Panc1 (cell line): ENCODE measurements at regions not wholly inside any gene's neighbourhood (a gene's known extent, or its start where the extent isn't known, plus 50 kb on each side); places are given as distances from the start of the nearest gene placed in this dataset.

Source experiments
- CTCF ChIP-seq: fragments of 450-650 bp; IDR thresholded peaks from 2 replicates; pipeline ENCODE4 v1.5.1; 2017; ENCODE audit warnings: mild to moderate bottlenecking
- POLR2AphosphoS5 ChIP-seq: IDR thresholded peaks from 2 replicates; pipeline ENCODE4 v1.6.1; 2012; ENCODE audit warnings: mild to moderate bottlenecking, low read depth, low read length, moderate library complexity
- SIN3A ChIP-seq: IDR thresholded peaks from 2 replicates; pipeline ENCODE4 v1.6.1; 2012; ENCODE audit warnings: low read depth, mild to moderate bottlenecking, low read length, moderate library complexity, borderline replicate concordance; ENCODE audit not compliant: insufficient read depth
- TCF7L2 ChIP-seq: IDR thresholded peaks from 2 replicates; pipeline ENCODE4 v1.6.1; 2011; ENCODE audit warnings: mild to moderate bottlenecking, low read depth, low read length, inconsistent platforms
- TF ChIP-seq, protein P1 (sequence below), 2 experiments: IDR thresholded peaks; 2 replicates each; pipeline ENCODE4 v1.6.1; 2011 to 2012; ENCODE audit warnings: low read depth in 2 of 2, control low read depth in 1 of 2, low read length in 1 of 2, mild to moderate bottlenecking in 1 of 2, moderate library complexity in 1 of 2; ENCODE audit not compliant: insufficient read depth in 1 of 2

DNA sequence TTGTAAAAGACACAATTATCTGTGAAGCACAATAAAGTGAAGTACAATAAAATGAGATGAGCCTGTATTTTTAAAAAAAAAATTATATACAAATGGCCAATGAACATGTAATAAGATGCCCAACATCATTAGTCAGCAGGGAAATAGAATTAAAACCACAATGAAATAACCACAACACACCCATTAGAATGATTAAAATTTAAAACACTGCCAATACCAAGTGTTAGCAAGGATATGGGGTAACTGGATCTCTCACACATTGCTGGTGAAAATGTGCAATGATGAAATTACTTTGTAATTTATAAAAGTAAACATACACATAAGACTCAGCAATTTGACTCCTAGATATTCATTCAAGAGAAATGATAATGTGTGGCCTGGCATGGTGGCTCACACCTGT, 62.8 kb downstream of the SHOC1 start:
- TF ChIP-seq POLR2AphosphoS5, result no peak
- no peak for TF ChIP-seq CTCF
- TF ChIP-seq, protein P1, sequence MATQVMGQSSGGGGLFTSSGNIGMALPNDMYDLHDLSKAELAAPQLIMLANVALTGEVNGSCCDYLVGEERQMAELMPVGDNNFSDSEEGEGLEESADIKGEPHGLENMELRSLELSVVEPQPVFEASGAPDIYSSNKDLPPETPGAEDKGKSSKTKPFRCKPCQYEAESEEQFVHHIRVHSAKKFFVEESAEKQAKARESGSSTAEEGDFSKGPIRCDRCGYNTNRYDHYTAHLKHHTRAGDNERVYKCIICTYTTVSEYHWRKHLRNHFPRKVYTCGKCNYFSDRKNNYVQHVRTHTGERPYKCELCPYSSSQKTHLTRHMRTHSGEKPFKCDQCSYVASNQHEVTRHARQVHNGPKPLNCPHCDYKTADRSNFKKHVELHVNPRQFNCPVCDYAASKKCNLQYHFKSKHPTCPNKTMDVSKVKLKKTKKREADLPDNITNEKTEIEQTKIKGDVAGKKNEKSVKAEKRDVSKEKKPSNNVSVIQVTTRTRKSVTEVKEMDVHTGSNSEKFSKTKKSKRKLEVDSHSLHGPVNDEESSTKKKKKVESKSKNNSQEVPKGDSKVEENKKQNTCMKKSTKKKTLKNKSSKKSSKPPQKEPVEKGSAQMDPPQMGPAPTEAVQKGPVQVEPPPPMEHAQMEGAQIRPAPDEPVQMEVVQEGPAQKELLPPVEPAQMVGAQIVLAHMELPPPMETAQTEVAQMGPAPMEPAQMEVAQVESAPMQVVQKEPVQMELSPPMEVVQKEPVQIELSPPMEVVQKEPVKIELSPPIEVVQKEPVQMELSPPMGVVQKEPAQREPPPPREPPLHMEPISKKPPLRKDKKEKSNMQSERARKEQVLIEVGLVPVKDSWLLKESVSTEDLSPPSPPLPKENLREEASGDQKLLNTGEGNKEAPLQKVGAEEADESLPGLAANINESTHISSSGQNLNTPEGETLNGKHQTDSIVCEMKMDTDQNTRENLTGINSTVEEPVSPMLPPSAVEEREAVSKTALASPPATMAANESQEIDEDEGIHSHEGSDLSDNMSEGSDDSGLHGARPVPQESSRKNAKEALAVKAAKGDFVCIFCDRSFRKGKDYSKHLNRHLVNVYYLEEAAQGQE (IDR thresholded peaks at IDR 0.05; ENCODE audit: insufficient read depth in 1 of 2, low read depth in 2 of 2, low read length in 1 of 2), result no peak
- no peak for TF ChIP-seq TCF7L2
- no peak for TF ChIP-seq SIN3A
